ENCODE measurements at regions not wholly inside any gene's neighbourhood (a gene's known extent, or its start where the extent isn't known, plus 50 kb on each side); places are given as distances from the start of the nearest gene placed in this dataset.

- no peak overlapping the region for H3K27ac ChIP-seq
- no peak for TF ChIP-seq ZFX (IDR thresholded peaks at IDR 0.05; ENCODE audit: borderline replicate concordance)
- TF ChIP-seq CTCF (IDR thresholded peaks at IDR 0.05), result no peak
These were observed 596.2 kb downstream of the BUD13 start for GRCh38 chr11:116176484-116177005.

- no peak overlapping the region for H3K27ac ChIP-seq
- TF ChIP-seq ZFX (IDR thresholded peaks at IDR 0.05; ENCODE audit: borderline replicate concordance), result no peak
- TF ChIP-seq CTCF (IDR thresholded peaks at IDR 0.05), result no peak
These were observed 597.1 kb downstream of the BUD13 start for GRCh38 chr11:116175707-116176106.

DNA sequence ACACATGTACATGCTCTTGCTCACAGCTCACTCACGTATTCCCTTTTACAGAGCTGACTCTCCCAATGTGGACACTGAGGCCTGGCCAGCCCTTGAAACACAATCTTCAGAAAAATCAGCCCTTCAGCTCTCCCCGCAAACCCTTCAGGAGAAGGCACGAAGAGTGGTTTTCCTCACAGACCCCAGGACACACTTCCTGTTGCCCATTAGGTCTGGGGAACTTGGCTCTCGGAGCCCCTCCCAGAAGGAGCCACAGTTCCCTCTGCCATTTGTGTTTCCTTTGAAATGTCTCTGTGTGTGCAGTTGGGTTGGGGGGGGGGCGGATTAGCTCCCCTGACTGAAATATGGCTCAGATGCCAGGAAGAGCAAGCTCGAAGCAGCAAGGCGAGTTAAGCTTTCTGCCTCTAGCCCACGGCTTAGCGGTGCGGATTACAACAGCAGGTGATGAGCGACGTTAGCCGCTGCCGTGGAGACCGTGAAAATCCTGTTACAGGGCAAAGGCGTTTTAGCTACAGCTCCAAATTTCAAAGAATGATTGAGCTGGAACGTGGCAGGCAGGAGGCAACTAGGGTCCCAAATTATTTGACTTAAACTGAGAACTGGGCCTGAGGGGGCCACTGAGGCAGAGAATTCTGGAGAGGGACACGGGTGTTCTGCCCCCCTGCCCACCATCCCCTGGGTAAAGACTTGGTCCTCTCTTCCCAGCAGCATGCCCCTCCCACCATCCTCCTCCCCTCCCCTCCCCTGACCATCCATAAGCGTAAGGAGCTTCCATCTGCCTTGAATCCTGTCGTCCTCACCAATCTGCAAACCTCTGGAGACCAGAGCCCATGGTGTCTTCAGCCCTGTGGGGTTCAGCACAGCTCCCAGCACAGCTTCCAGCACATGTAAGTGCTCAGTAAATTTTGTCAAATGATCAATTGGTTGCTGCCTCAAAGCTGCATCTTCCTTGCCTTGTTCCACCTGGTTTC lies 598.6 kb downstream of the BUD13 start:
- TF ChIP-seq ZFX (IDR thresholded peaks at IDR 0.05; ENCODE audit: borderline replicate concordance) (no peak), CTCF (IDR thresholded peaks at IDR 0.05) (no peak)
- no peak overlapping the region for H3K27ac ChIP-seq

GRCh38 chr11:116173506-116173905 lies 599.3 kb downstream of the BUD13 start:
- TF ChIP-seq CTCF (IDR thresholded peaks at IDR 0.05) (no peak), ZFX (IDR thresholded peaks at IDR 0.05; ENCODE audit: borderline replicate concordance) (no peak)
- no peak overlapping the region for H3K27ac ChIP-seq

- no peak overlapping the region for H3K27ac ChIP-seq
- TF ChIP-seq ZFX (IDR thresholded peaks at IDR 0.05; ENCODE audit: borderline replicate concordance) (no peak), CTCF (IDR thresholded peaks at IDR 0.05) (no peak)
These were observed 599.9 kb downstream of the BUD13 start for GRCh38 chr11:116172851-116173250.

- no peak for TF ChIP-seq CTCF (IDR thresholded peaks at IDR 0.05)
- no peak for TF ChIP-seq ZFX (IDR thresholded peaks at IDR 0.05; ENCODE audit: borderline replicate concordance)
- H3K27ac ChIP-seq, result no peak overlapping the region
These were observed 600.6 kb downstream of the BUD13 start for GRCh38 chr11:116172156-116172555.

Data from 22Rv1 (cell line).